H9 (cell line): ENCODE measurements at regions not wholly inside any gene's neighbourhood (a gene's known extent, or its start where the extent isn't known, plus 50 kb on each side); places are given as distances from the start of the nearest gene placed in this dataset.

Source experiments
- DNase-seq: peaks from one replicate; pipeline ENCODE4 v3.0.0-alpha.2; 2017
- H2AFZ ChIP-seq: one replicate; pipeline ENCODE4 v1.6.1; 2013; ENCODE audit warnings: mild to moderate bottlenecking, low read length, control low read depth, moderate library complexity
- H2AK5ac ChIP-seq: 2 replicates; pipeline ENCODE4 v1.6.1; 2013; ENCODE audit warnings: low read length, control low read depth, mixed read lengths; ENCODE audit not compliant: insufficient read length
- H2BK120ac ChIP-seq: one replicate; pipeline ENCODE4 v1.6.1; 2013; ENCODE audit warnings: low read depth, mild to moderate bottlenecking, low read length, control low read depth, inconsistent platforms; ENCODE audit not compliant: poor library complexity, severe bottlenecking
- H2BK12ac ChIP-seq: 2 replicates; pipeline ENCODE4 v1.6.1; 2013; ENCODE audit warnings: low read length, control low read depth, mixed read lengths, low read depth; ENCODE audit not compliant: insufficient read length
- H2BK15ac ChIP-seq: 2 replicates; pipeline ENCODE4 v1.6.1; 2013; ENCODE audit warnings: low read depth, low read length, control low read depth
- H2BK20ac ChIP-seq: one replicate; pipeline ENCODE4 v1.6.1; 2013; ENCODE audit warnings: low read depth, mild to moderate bottlenecking, low read length, control low read depth, inconsistent platforms; ENCODE audit not compliant: poor library complexity, severe bottlenecking
- H2BK5ac ChIP-seq: 2 replicates; pipeline ENCODE4 v1.6.1; 2013; ENCODE audit warnings: low read length, control low read depth, mixed read lengths; ENCODE audit not compliant: insufficient read length
- H3K14ac ChIP-seq: 2 replicates; pipeline ENCODE4 v1.6.1; 2013; ENCODE audit warnings: low read length, control low read depth; ENCODE audit not compliant: insufficient read depth
- H3K18ac ChIP-seq: 2 replicates; pipeline ENCODE4 v1.6.1; 2013; ENCODE audit warnings: low read depth, mild to moderate bottlenecking, mixed read lengths, low read length, control low read depth; ENCODE audit not compliant: insufficient read length
- H3K23ac ChIP-seq: 2 replicates; pipeline ENCODE4 v1.6.1; 2013; ENCODE audit warnings: low read length, control low read depth, mixed read lengths, low read depth; ENCODE audit not compliant: insufficient read length
- H3K23me2 ChIP-seq: 2 replicates; pipeline ENCODE4 v1.6.1; 2013; ENCODE audit warnings: low read depth, mild to moderate bottlenecking, mixed read lengths, low read length, control low read depth; ENCODE audit not compliant: insufficient read length, poor library complexity, severe bottlenecking
- H3K27ac ChIP-seq: 2 replicates; pipeline ENCODE4 v1.5.1; 2013; ENCODE audit warnings: low read length, control low read depth, mixed read lengths, low read depth; ENCODE audit not compliant: insufficient read length
- H3K27me3 ChIP-seq: 2 replicates; pipeline ENCODE4 v1.6.1; 2013; ENCODE audit warnings: low read length, control low read depth, inconsistent platforms; ENCODE audit not compliant: insufficient read depth
- H3K4ac ChIP-seq: 2 replicates; pipeline ENCODE4 v1.6.1; 2013; ENCODE audit warnings: low read depth, mild to moderate bottlenecking, control low read depth, inconsistent platforms, low read length, moderate library complexity
- H3K4me1 ChIP-seq: 2 replicates; pipeline ENCODE4 v1.6.1; 2013; ENCODE audit warnings: low read length, control low read depth, inconsistent platforms; ENCODE audit not compliant: insufficient read depth
- H3K4me2 ChIP-seq: 2 replicates; pipeline ENCODE4 v1.6.1; 2013; ENCODE audit warnings: low read length, control low read depth, mixed read lengths; ENCODE audit not compliant: insufficient read length, insufficient read depth
- H3K56ac ChIP-seq: 2 replicates; pipeline ENCODE4 v1.6.1; 2013; ENCODE audit warnings: low read depth, mild to moderate bottlenecking, mixed read lengths, low read length, control low read depth; ENCODE audit not compliant: insufficient read length
- H3K79me1 ChIP-seq: 2 replicates; pipeline ENCODE4 v1.6.1; 2013; ENCODE audit warnings: low read depth, mild to moderate bottlenecking, moderate library complexity, low read length, control low read depth, inconsistent platforms; ENCODE audit not compliant: insufficient read depth, poor library complexity, severe bottlenecking
- H3K79me2 ChIP-seq: 2 replicates; pipeline ENCODE4 v1.6.1; 2013; ENCODE audit warnings: low read length, control low read depth, inconsistent platforms; ENCODE audit not compliant: insufficient read depth
- H3K9ac ChIP-seq: 2 replicates; pipeline ENCODE4 v1.6.1; 2013; ENCODE audit warnings: low read length, control low read depth, mixed read lengths; ENCODE audit not compliant: insufficient read length; ENCODE audit errors: extremely low read depth
- H3K9me3 ChIP-seq: one replicate; pipeline ENCODE4 v1.6.1; 2013; ENCODE audit warnings: low read depth, low read length, inconsistent platforms; ENCODE audit not compliant: control insufficient read depth
- H3T11ph ChIP-seq: one replicate; pipeline ENCODE4 v1.6.1; 2013; ENCODE audit warnings: mild to moderate bottlenecking, low read length, control low read depth, inconsistent platforms
- H4K20me1 ChIP-seq: one replicate; pipeline ENCODE4 v1.6.1; 2013; ENCODE audit not compliant: control insufficient read depth, insufficient read length, insufficient read depth
- H4K5ac ChIP-seq: 2 replicates; pipeline ENCODE4 v1.6.1; 2013; ENCODE audit warnings: low read depth, mild to moderate bottlenecking, mixed read lengths, low read length, control low read depth; ENCODE audit not compliant: insufficient read length
- H4K8ac ChIP-seq: replicated peaks from 2 replicates; pipeline ENCODE4 v1.6.1; 2013; ENCODE audit warnings: low read length, control low read depth, mixed read lengths, low read depth; ENCODE audit not compliant: insufficient read length
- H4K91ac ChIP-seq: 2 replicates; pipeline ENCODE4 v1.6.1; 2013; ENCODE audit warnings: low read depth, mild to moderate bottlenecking, moderate library complexity, mixed read lengths, low read length, control low read depth; ENCODE audit not compliant: insufficient read length
- H3K27ac Mint-ChIP-seq, 3 experiments: 2 replicates in 2 of 3; 3 replicates in 1 of 3; pipeline ENCODE4 v1.8.0; 2020 to 2021; ENCODE audit warnings: mixed read lengths in 3 of 3, mild to moderate bottlenecking in 1 of 3, moderate library complexity in 1 of 3
- H3K27me3 Mint-ChIP-seq: 2 replicates; pipeline ENCODE4 v1.8.0; 2021; ENCODE audit warnings: low read depth, mild to moderate bottlenecking, moderate library complexity, mixed read lengths
- H3K36me3 Mint-ChIP-seq, 3 experiments: 2 replicates in 2 of 3; 3 replicates in 1 of 3; pipeline ENCODE4 v1.8.0; 2020 to 2021; ENCODE audit warnings: low read depth in 3 of 3, mixed read lengths in 3 of 3; ENCODE audit not compliant: insufficient read depth in 1 of 3
- H3K4me1 Mint-ChIP-seq, 2 experiments: 2 replicates each; pipeline ENCODE4 v1.8.0; 2020; ENCODE audit warnings: mixed read lengths in 2 of 2
- H3K4me3 Mint-ChIP-seq, 2 experiments: 2 replicates in 1 of 2; 3 replicates in 1 of 2; pipeline ENCODE4 v1.8.0; 2020 to 2021; ENCODE audit warnings: mild to moderate bottlenecking in 2 of 2, mixed read lengths in 2 of 2, moderate library complexity in 1 of 2
- H3K9me3 Mint-ChIP-seq, 2 experiments: 2 replicates in 1 of 2; 3 replicates in 1 of 2; pipeline ENCODE4 v1.8.0; 2020; ENCODE audit warnings: mild to moderate bottlenecking in 2 of 2, mixed read lengths in 2 of 2, moderate library complexity in 1 of 2
- CTCF ChIP-seq: fragments of 200-600 bp; sonication (generic); conservative IDR thresholded peaks from 3 replicates; pipeline ENCODE4 v1.8.0; 2021; ENCODE audit warnings: antibody characterized with exemption, mild to moderate bottlenecking
- WGBS: extraction: QIAGEN DNeasy Blood & Tissue Kit; methylation state at CpG from one replicate; pipeline ENCODE4 v1.1.7; 2013; ENCODE audit warnings: missing lambda C conversion rate, low lambda C conversion rate, mixed read lengths; ENCODE audit not compliant: insufficient read length; ENCODE audit errors: extremely low coverage; 5-methylcytosine and 5-hydroxymethylcytosine counted together

GRCh38 chr1:4018466-4019146, 118.5 kb upstream of the C1orf174 start:
- Histone ChIP-seq H2AK5ac (no peak overlapping the region), H2AFZ (no peak overlapping the region), H2BK12ac (no peak overlapping the region), H4K5ac (no peak overlapping the region), H3K14ac (no peak overlapping the region; the same call in 1 of the 2 replicates), H3K56ac (no peak overlapping the region), H3K27ac (no peak overlapping the region), H4K8ac (no peak overlapping the region), H3K4me2 (no peak overlapping the region), H3K4me1 (no peaks in the 10 kb centered on the region), H3K23me2 (no peaks in the 10 kb centered on the region), H3K27me3 (no peaks in the 10 kb centered on the region), H2BK120ac (no peak overlapping the region), H3K4ac (no peak overlapping the region), H2BK15ac (no peak overlapping the region), H3K18ac (no peak overlapping the region), H3T11ph (no peak overlapping the region), H2BK20ac (no peak overlapping the region), H4K20me1 (no peaks in the 10 kb centered on the region), H3K23ac (no peak overlapping the region), H3K79me2 (no peaks in the 10 kb centered on the region), H3K9ac (no peak overlapping the region), H2BK5ac (no peak overlapping the region), H3K79me1 (no peaks in the 10 kb centered on the region), H3K9me3 (no peaks in the 10 kb centered on the region), H4K91ac (no peak overlapping the region)
- no CpG with 5 or more reads among the region's 25 CpGs for WGBS
- Mint-ChIP-seq H3K27ac (no peak overlapping the region), H3K9me3 (peaks cover 5 to 8% of the 10 kb centered on the region in 2 experiments), H3K27me3 (peaks cover 10% of the 10 kb centered on the region), H3K4me3 (no peak overlapping the region), H3K36me3 (peaks cover 0 to 5% (median 4%) of the 10 kb centered on the region in 3 experiments; a peak in 5 of 7 replicates), H3K4me1 (peaks cover 7 to 14% of the 10 kb centered on the region in 2 experiments)
- no peak for DNase-seq
- no peak for TF ChIP-seq CTCF
